ENCODE measurements at regions not wholly inside any gene's neighbourhood (a gene's known extent, or its start where the extent isn't known, plus 50 kb on each side); places are given as distances from the start of the nearest gene placed in this dataset.

DNA sequence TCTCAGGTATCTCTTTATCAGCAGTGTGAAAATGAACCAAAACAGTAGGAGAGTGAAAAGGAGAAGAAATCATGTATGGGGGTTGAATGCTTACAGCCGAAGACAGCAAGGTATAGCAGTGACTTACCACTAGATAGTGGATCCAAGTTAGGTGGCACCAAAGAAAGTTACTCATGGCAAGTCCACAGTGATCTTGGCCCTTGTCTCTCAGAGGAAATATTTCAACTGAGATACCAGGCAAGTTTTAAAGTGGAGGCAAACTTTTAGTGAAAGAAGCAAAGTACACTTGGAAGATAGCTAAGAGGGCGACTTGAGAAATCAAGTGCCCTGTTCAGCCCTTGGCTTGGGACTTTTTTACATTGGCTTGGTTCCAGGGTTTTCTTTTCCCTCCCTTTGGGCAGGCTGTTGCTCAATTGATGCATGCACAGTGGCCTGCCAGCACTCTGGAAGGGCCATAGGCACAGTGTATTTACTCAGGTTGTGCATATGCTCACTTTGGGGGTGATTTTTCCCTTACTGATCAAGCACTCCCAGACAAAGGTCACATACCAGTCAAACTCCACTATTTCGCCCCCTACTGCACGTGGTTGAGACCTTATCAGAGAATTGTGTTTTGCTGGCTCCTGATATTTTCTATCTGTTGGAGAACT is 329.5 kb upstream of the KHDRBS2 start (continued):
- TF ChIP-seq, protein P1, sequence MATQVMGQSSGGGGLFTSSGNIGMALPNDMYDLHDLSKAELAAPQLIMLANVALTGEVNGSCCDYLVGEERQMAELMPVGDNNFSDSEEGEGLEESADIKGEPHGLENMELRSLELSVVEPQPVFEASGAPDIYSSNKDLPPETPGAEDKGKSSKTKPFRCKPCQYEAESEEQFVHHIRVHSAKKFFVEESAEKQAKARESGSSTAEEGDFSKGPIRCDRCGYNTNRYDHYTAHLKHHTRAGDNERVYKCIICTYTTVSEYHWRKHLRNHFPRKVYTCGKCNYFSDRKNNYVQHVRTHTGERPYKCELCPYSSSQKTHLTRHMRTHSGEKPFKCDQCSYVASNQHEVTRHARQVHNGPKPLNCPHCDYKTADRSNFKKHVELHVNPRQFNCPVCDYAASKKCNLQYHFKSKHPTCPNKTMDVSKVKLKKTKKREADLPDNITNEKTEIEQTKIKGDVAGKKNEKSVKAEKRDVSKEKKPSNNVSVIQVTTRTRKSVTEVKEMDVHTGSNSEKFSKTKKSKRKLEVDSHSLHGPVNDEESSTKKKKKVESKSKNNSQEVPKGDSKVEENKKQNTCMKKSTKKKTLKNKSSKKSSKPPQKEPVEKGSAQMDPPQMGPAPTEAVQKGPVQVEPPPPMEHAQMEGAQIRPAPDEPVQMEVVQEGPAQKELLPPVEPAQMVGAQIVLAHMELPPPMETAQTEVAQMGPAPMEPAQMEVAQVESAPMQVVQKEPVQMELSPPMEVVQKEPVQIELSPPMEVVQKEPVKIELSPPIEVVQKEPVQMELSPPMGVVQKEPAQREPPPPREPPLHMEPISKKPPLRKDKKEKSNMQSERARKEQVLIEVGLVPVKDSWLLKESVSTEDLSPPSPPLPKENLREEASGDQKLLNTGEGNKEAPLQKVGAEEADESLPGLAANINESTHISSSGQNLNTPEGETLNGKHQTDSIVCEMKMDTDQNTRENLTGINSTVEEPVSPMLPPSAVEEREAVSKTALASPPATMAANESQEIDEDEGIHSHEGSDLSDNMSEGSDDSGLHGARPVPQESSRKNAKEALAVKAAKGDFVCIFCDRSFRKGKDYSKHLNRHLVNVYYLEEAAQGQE (IDR thresholded peaks at IDR 0.05; ENCODE audit: low read depth), result no peak
- TF ChIP-seq JUND (IDR thresholded peaks at IDR 0.05), result no peak
- TF ChIP-seq POLR2AphosphoS5 (IDR thresholded peaks at IDR 0.05; ENCODE audit: low read depth, low read length), result no peak
- TF ChIP-seq EZH2phosphoT487 (IDR thresholded peaks at IDR 0.05; ENCODE audit: borderline replicate concordance), result no peak
- TF ChIP-seq POLR2A (IDR thresholded peaks at IDR 0.05; ENCODE audit: borderline replicate concordance, extremely low read depth, insufficient read depth, insufficient read length), result no peak
- TF ChIP-seq, protein P2, sequence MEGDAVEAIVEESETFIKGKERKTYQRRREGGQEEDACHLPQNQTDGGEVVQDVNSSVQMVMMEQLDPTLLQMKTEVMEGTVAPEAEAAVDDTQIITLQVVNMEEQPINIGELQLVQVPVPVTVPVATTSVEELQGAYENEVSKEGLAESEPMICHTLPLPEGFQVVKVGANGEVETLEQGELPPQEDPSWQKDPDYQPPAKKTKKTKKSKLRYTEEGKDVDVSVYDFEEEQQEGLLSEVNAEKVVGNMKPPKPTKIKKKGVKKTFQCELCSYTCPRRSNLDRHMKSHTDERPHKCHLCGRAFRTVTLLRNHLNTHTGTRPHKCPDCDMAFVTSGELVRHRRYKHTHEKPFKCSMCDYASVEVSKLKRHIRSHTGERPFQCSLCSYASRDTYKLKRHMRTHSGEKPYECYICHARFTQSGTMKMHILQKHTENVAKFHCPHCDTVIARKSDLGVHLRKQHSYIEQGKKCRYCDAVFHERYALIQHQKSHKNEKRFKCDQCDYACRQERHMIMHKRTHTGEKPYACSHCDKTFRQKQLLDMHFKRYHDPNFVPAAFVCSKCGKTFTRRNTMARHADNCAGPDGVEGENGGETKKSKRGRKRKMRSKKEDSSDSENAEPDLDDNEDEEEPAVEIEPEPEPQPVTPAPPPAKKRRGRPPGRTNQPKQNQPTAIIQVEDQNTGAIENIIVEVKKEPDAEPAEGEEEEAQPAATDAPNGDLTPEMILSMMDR (IDR thresholded peaks at IDR 0.05 in 2 of 3, conservative IDR thresholded peaks at IDR 0.05 in 1 of 3; ENCODE audit: borderline replicate concordance in 1 of 3, insufficient read depth in 1 of 3, low read depth in 2 of 3, low read length in 2 of 3), result no peak

DNA sequence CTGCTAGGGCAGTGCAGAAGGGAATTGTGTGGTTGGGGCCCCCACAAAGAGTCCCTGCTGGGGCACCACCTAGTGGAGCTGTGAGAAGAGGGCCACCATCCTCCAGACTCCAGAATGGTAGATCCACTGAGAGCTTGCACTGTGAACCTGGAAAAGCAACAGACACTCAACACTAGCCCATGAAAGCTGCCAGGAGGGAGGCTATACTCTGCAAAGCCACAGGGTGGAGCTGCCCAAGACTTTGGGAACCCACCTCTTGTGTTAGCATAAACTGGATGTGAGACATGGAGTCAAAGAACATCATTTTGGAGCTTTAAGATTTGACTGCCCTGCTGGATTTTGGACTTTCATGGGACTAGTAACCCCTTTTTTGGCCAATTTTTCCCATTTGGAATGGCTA is 328.4 kb upstream of the KHDRBS2 start:
- H3K4me1 ChIP-seq (ENCODE audit: control insufficient read depth in 1 of 2, insufficient read depth in 2 of 2, low read length in 2 of 2), result no peaks in the 10 kb centered on the region
- H3K9me2 ChIP-seq (ENCODE audit: insufficient read depth), result no peaks in the 10 kb centered on the region
- H2AFZ ChIP-seq (ENCODE audit: low read depth, low read length, poor library complexity, severe bottlenecking), result no peak overlapping the region
- DNase-seq (ENCODE audit: low read depth, low spot score), result no peak
- no peaks in the 10 kb centered on the region for H4K20me1 ChIP-seq (ENCODE audit: insufficient read depth)
- no peak overlapping the region for H3K27ac ChIP-seq (ENCODE audit: low read depth, low read length)
- BruUV-seq (replicated peaks), result no TSS peak
- peaks cover 8 to 33% of the 10 kb centered on the region in 2 experiments; a peak in 2 of 4 replicates for H3K9me3 ChIP-seq (ENCODE audit: control insufficient read depth in 1 of 2, insufficient read depth in 1 of 2, low read depth in 1 of 2, low read length in 2 of 2)
- intact Hi-C loops (cut with micrococcal nuclease), result no loop called here
- CTCF ChIA-PET, result no interaction called here
- no peak overlapping the region for H3K4me3 ChIP-seq (replicated peaks in 1 of 2; ENCODE audit: low read depth in 1 of 2, low read length in 2 of 2)
- no peaks in the 10 kb centered on the region for H3K79me2 ChIP-seq (ENCODE audit: insufficient read depth, low read length)
- ATAC-seq, result no peak
- POLR2A ChIA-PET, result no interaction called here
- no peaks in the 10 kb centered on the region for H3K36me3 ChIP-seq (ENCODE audit: control insufficient read depth in 1 of 2, insufficient read depth in 2 of 2, low read length in 2 of 2)
- no peaks in the 10 kb centered on the region for H3K27me3 ChIP-seq (ENCODE audit: insufficient read depth, low read length)
- RAD21 ChIA-PET (ENCODE audit: low non-redundant PET in 1 of 2, low total read pairs in 2 of 2, uncharacterized antibody in 2 of 2, unreplicated experiment in 2 of 2), result no interaction called here
- H3K9ac ChIP-seq (ENCODE audit: low read length), result no peak overlapping the region
- no peak overlapping the region for H3K4me2 ChIP-seq (ENCODE audit: low read length)
- TF ChIP-seq, protein P3, sequence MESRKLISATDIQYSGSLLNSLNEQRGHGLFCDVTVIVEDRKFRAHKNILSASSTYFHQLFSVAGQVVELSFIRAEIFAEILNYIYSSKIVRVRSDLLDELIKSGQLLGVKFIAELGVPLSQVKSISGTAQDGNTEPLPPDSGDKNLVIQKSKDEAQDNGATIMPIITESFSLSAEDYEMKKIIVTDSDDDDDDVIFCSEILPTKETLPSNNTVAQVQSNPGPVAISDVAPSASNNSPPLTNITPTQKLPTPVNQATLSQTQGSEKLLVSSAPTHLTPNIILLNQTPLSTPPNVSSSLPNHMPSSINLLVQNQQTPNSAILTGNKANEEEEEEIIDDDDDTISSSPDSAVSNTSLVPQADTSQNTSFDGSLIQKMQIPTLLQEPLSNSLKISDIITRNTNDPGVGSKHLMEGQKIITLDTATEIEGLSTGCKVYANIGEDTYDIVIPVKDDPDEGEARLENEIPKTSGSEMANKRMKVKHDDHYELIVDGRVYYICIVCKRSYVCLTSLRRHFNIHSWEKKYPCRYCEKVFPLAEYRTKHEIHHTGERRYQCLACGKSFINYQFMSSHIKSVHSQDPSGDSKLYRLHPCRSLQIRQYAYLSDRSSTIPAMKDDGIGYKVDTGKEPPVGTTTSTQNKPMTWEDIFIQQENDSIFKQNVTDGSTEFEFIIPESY (IDR thresholded peaks at IDR 0.05; ENCODE audit: extremely low read depth, insufficient replicate concordance, low read length), result no peak
- TF ChIP-seq SRF (IDR thresholded peaks at IDR 0.05; ENCODE audit: low read depth) (no peak), YY1 (IDR thresholded peaks at IDR 0.05; ENCODE audit: extremely low read depth, insufficient replicate concordance, low read depth, low read length) (no peak), EZH2phosphoT487 (IDR thresholded peaks at IDR 0.05; ENCODE audit: borderline replicate concordance) (no peak), CEBPB (IDR thresholded peaks at IDR 0.05; ENCODE audit: low read depth) (no peak), JUND (IDR thresholded peaks at IDR 0.05) (no peak), CBX3 (IDR thresholded peaks at IDR 0.05; ENCODE audit: low read depth) (no peak), POLR2AphosphoS5 (IDR thresholded peaks at IDR 0.05; ENCODE audit: low read depth, low read length) (no peak), FOSL1 (IDR thresholded peaks at IDR 0.05; ENCODE audit: low read depth) (no peak)
- TF ChIP-seq, protein P1 (IDR thresholded peaks at IDR 0.05; ENCODE audit: low read depth), result no peak
